ENCODE measurements at regions not wholly inside any gene's neighbourhood (a gene's known extent, or its start where the extent isn't known, plus 50 kb on each side); places are given as distances from the start of the nearest gene placed in this dataset.

DNA sequence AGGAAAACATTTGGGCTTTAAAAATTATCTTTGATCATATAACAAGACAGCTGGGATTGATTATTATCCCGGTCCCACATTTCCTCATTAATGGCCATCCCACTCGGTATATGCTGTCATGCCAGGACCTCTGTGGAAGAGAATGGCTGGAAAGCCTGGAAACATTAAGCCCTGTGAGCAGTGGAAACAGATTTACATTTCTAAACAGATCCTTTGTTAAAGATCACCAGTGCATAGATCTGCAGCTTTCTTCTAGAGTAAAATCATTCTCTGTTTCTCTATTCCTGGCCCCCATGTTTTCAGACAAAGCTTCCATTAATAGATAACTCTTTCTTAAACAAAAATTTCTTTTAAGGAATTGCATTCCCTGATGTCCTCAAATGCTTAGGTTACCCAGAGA, 152.2 kb downstream of the CAVIN4 start:
- TF ChIP-seq POLR2A (IDR thresholded peaks at IDR 0.05) (no peak), POLR2AphosphoS5 (IDR thresholded peaks at IDR 0.05) (no peak)
- TF ChIP-seq, protein P1, sequence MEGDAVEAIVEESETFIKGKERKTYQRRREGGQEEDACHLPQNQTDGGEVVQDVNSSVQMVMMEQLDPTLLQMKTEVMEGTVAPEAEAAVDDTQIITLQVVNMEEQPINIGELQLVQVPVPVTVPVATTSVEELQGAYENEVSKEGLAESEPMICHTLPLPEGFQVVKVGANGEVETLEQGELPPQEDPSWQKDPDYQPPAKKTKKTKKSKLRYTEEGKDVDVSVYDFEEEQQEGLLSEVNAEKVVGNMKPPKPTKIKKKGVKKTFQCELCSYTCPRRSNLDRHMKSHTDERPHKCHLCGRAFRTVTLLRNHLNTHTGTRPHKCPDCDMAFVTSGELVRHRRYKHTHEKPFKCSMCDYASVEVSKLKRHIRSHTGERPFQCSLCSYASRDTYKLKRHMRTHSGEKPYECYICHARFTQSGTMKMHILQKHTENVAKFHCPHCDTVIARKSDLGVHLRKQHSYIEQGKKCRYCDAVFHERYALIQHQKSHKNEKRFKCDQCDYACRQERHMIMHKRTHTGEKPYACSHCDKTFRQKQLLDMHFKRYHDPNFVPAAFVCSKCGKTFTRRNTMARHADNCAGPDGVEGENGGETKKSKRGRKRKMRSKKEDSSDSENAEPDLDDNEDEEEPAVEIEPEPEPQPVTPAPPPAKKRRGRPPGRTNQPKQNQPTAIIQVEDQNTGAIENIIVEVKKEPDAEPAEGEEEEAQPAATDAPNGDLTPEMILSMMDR (IDR thresholded peaks at IDR 0.05) = no peak

Data from stomach (tissue), 4 donors.